Heart left ventricle (tissue), 16 donors: ENCODE measurements at regions not wholly inside any gene's neighbourhood (a gene's known extent, or its start where the extent isn't known, plus 50 kb on each side); places are given as distances from the start of the nearest gene placed in this dataset.

Experiments
- ATAC-seq, 4 donors: fragments of 200-7000 bp; cut with Tn5 transposase; one replicate each; pipeline ENCODE4 v1.9.1; 2020 to 2022; ENCODE audit warnings: moderate library complexity in 4 of 4, mild to moderate bottlenecking in 3 of 4, moderate number of reproducible peaks in 1 of 4
- DNase-seq, 5 donors: peaks; one replicate each; pipeline ENCODE4 v3.0.0-alpha.2; 2020
- H3K27ac ChIP-seq, 12 donors: fragments of 200-600 bp; sonication (generic) in 4 of 12; one replicate each; pipeline versions ENCODE4 v1.5.0 to v1.8.0; 2016 to 2022; ENCODE audit warnings: mild to moderate bottlenecking in 2 of 12
- H3K27me3 ChIP-seq, 9 donors: fragments of 200-600 bp; sonication (generic) in 2 of 9; one replicate each; pipeline versions ENCODE4 v1.5.1 to v1.8.0; 2016 to 2022; ENCODE audit warnings: mild to moderate bottlenecking in 3 of 9
- H3K36me3 ChIP-seq, 9 donors: fragments of 200-600 bp; sonication (generic) in 2 of 9; one replicate each; pipeline versions ENCODE4 v1.5.0 to v1.8.0; 2018 to 2022; ENCODE audit warnings: mild to moderate bottlenecking in 2 of 9
- H3K4me1 ChIP-seq, 12 donors: fragments of 200-600 bp; sonication (generic) in 4 of 12; one replicate each; pipeline versions ENCODE4 v1.5.0 to v1.8.0; 2016 to 2022; ENCODE audit warnings: mild to moderate bottlenecking in 3 of 12
- H3K4me3 ChIP-seq, 12 donors: fragments of 200-600 bp; sonication (generic) in 4 of 12; one replicate each; pipeline versions ENCODE4 v1.5.0 to v1.8.0; 2017 to 2022; ENCODE audit warnings: mild to moderate bottlenecking in 9 of 12, moderate library complexity in 4 of 12
- H3K9me3 ChIP-seq, 12 donors: fragments of 200-600 bp; sonication (generic) in 4 of 12; one replicate each; pipeline versions ENCODE4 v1.5.0 to v1.8.0; 2016 to 2022; ENCODE audit warnings: mild to moderate bottlenecking in 1 of 12
- POLR2A ChIP-seq, 2 donors: fragments of 450-650 bp; IDR thresholded peaks; one replicate each; pipeline ENCODE4 v1.6.1; 2017; ENCODE audit warnings: antibody characterized with exemption in 2 of 2, mild to moderate bottlenecking in 2 of 2, moderate library complexity in 2 of 2
- WGBS, 4 donors: extraction: QIAGEN DNeasy Blood & Tissue Kit in 2 of 4; methylation state at CpG; one replicate each; pipeline versions ENCODE4 v1.1.5 to v1.1.7; 2013 to 2018; 5-methylcytosine and 5-hydroxymethylcytosine counted together
- intact Hi-C, 10 donors: fragments of 100-400 bp; cut with DNase I; formaldehyde crosslinking; loops; one replicate each; pipeline versions ENCODE4 v1.11.1 to v1.14.2; 2022
- TF ChIP-seq, protein P1 (sequence below), 12 donors: fragments of 200-600 bp; sonication (generic) in 4 of 12; IDR thresholded peaks; one replicate each; pipeline versions ENCODE4 v1.5.0 to v1.8.0; 2018 to 2022; ENCODE audit warnings: antibody characterized with exemption in 12 of 12, mild to moderate bottlenecking in 5 of 12
- donor health status: ischemic (EF 13 %, LVEDD 7.1; RV severe dilation, severe dysfunction).
- donor health status: healthy with polysubstance abuse.
- donor health status: DM: no; HTN: yes; CAD: no.
- donor health status: DM: no; HTN: no; CAD: no.
- donor health status: ischemic (EF 25% LVEDD 6.9; RV normal size, moderate dysfunction).
- donor health status: ischemic (EF 25% LVEDD 5.7; RV mildly dilated, moderate dysfunction).
- donor health status: healthy.
- donor health status: DM: yes; HTN: yes; CAD: no.
- donor health status: ischemic (EF 35%, LVEDD 5.7; RV mildly dilated, moderate dysfunction).
- donor health status: nonischemic (EF 11% LVEDD 7.7; RV severe dilation, severe dysfunction).
- donor health status: DM: yes; HTN: yes; CAD: no.
- donor health status: PGD.
- donor health status: ischemic (EF 29% LVEDD 5.4; RV normal size, mild dysfunction).
- donor health status: nonischemic (EF 23%, LVEDD 6.1; RV moderate dilation, normal function).

- no peak for ATAC-seq
- no peaks in the 10 kb centered on the region for H3K27me3 ChIP-seq
- intact Hi-C loops = no loop called here
- no peak for DNase-seq
- H3K9me3 ChIP-seq = peaks cover 0 to 17% (median 2%) of the 10 kb centered on the region in 12 donors
- H3K27ac ChIP-seq = no peak overlapping the region
- H3K4me1 ChIP-seq = no peaks in the 10 kb centered on the region
- 84 to 91% (median 87%) methylated on average over 3 of the region's 3 CpGs for WGBS, 4 donors
- no peaks in the 10 kb centered on the region for H3K36me3 ChIP-seq
- no peak overlapping the region for H3K4me3 ChIP-seq
- TF ChIP-seq, protein P1, sequence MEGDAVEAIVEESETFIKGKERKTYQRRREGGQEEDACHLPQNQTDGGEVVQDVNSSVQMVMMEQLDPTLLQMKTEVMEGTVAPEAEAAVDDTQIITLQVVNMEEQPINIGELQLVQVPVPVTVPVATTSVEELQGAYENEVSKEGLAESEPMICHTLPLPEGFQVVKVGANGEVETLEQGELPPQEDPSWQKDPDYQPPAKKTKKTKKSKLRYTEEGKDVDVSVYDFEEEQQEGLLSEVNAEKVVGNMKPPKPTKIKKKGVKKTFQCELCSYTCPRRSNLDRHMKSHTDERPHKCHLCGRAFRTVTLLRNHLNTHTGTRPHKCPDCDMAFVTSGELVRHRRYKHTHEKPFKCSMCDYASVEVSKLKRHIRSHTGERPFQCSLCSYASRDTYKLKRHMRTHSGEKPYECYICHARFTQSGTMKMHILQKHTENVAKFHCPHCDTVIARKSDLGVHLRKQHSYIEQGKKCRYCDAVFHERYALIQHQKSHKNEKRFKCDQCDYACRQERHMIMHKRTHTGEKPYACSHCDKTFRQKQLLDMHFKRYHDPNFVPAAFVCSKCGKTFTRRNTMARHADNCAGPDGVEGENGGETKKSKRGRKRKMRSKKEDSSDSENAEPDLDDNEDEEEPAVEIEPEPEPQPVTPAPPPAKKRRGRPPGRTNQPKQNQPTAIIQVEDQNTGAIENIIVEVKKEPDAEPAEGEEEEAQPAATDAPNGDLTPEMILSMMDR (IDR thresholded peaks at IDR 0.05) = no peak
- no peak for TF ChIP-seq POLR2A (IDR thresholded peaks at IDR 0.05)
Measured at GRCh38 chr4:187207931-187208330, 484.3 kb upstream of the FAT1 start.

- 68 to 84% (median 74%) methylated on average over 2 of the region's 2 CpGs for WGBS, 4 donors
- peaks cover 0 to 17% (median 2%) of the 10 kb centered on the region in 12 donors for H3K9me3 ChIP-seq
- ATAC-seq = no peak
Measured at GRCh38 chr4:187208651-187209050, 485.0 kb upstream of the FAT1 start.

GRCh38 chr4:187209921-187210613 is 486.4 kb upstream of the FAT1 start:
- H3K27ac ChIP-seq = no peak overlapping the region
- no peaks in the 10 kb centered on the region for H3K4me1 ChIP-seq
- no peaks in the 10 kb centered on the region for H3K36me3 ChIP-seq
- DNase-seq (no peak), ATAC-seq (no peak)
- no peak overlapping the region for H3K4me3 ChIP-seq
- intact Hi-C loops = no loop called here
- TF ChIP-seq, protein P1 (IDR thresholded peaks at IDR 0.05) = no peak
- TF ChIP-seq POLR2A (IDR thresholded peaks at IDR 0.05) = no peak
- H3K9me3 ChIP-seq = peaks cover 0 to 17% (median 0%) of the 10 kb centered on the region in 12 donors
- WGBS, 4 donors = 80 to 84% (median 83%) methylated on average over 11 of the region's 11 CpGs
- H3K27me3 ChIP-seq = no peaks in the 10 kb centered on the region

More at GRCh38 chr4:187208651-187209050, 485.0 kb upstream of the FAT1 start:
- no peak for DNase-seq
- Histone ChIP-seq H3K27ac (no peak overlapping the region), H3K4me1 (no peaks in the 10 kb centered on the region), H3K36me3 (no peaks in the 10 kb centered on the region), H3K4me3 (no peak overlapping the region), H3K27me3 (no peaks in the 10 kb centered on the region)
- intact Hi-C loops = no loop called here
- TF ChIP-seq, protein P1 (IDR thresholded peaks at IDR 0.05) = no peak
- no peak for TF ChIP-seq POLR2A (IDR thresholded peaks at IDR 0.05)

DNA sequence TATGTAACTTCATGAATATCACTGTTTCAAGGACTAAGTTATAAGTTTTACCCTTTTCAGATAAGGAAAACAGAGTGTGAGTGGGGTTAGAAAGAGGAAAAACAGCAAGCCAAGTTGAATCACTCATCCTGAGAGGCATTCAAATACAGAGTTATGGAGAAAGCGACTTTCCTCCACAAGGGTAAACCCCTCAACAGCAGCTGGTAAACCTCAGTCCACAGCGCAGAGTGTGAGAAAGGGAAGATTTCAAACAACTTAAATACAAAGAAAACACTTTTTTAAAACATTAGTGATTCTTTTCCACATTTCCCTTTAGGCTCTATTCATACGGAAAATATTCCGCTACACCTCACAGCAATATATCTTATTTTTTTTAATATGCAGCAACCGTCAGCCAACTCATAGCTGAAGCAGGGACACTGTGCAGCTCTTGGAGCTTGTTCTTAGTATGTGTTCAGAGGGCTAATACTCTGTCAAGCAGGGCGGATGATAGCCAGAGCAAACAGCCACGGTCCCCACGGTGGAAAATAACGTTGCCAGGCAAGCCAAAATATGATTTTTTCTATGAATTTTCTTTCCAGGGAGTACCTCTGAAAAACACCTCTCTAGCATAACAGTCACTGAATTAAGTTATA is 488.9 kb upstream of the FAT1 start:
- Histone ChIP-seq H3K4me3 (no peak overlapping the region), H3K9me3 (peaks cover 0 to under 1% (median 0%) of the 10 kb centered on the region in 12 donors), H3K36me3 (no peaks in the 10 kb centered on the region), H3K27ac (no peak overlapping the region), H3K4me1 (no peaks in the 10 kb centered on the region), H3K27me3 (no peaks in the 10 kb centered on the region)
- no peak for DNase-seq
- 75 to 81% (median 76%) methylated on average over 9 of the region's 9 CpGs for WGBS, 4 donors
- no peak for ATAC-seq
- intact Hi-C loops = no loop called here
- no peak for TF ChIP-seq POLR2A (IDR thresholded peaks at IDR 0.05)
- TF ChIP-seq, protein P1 (IDR thresholded peaks at IDR 0.05) = no peak
